ENCODE measurements at regions not wholly inside any gene's neighbourhood (a gene's known extent, or its start where the extent isn't known, plus 50 kb on each side); places are given as distances from the start of the nearest gene placed in this dataset.

GRCh38 chr18:78518805-78519204 is 460.8 kb upstream of the SALL3 start:
- no peak for DNase-seq (ENCODE audit: low read depth)
- TF ChIP-seq CTCF (IDR thresholded peaks at IDR 0.05; ENCODE audit: low read depth, low read length, missing control alignments): no peak
- no peak overlapping the region for H3K4me3 ChIP-seq (ENCODE audit: low read depth, low read length)
- in situ Hi-C loops (cut with HindIII; ENCODE audit: low sequenced_read_pairs): no loop called here

- in situ Hi-C loops (cut with HindIII; ENCODE audit: low sequenced_read_pairs): no loop called here
- no peak for TF ChIP-seq CTCF (IDR thresholded peaks at IDR 0.05; ENCODE audit: low read depth, low read length, missing control alignments)
- H3K4me3 ChIP-seq (ENCODE audit: low read depth, low read length): no peak overlapping the region
- DNase-seq (ENCODE audit: low read depth): no peak
Observed at GRCh38 chr18:78519394-78520062, 460.1 kb upstream of the SALL3 start.

GRCh38 chr18:78521136-78521535 is 458.5 kb upstream of the SALL3 start:
- H3K4me3 ChIP-seq (ENCODE audit: low read depth, low read length): no peak overlapping the region
- no peak for TF ChIP-seq CTCF (IDR thresholded peaks at IDR 0.05; ENCODE audit: low read depth, low read length, missing control alignments)
- in situ Hi-C loops (cut with HindIII; ENCODE audit: low sequenced_read_pairs): no loop called here
- DNase-seq (ENCODE audit: low read depth): no peak

GRCh38 chr18:78521744-78522143 is 457.9 kb upstream of the SALL3 start:
- DNase-seq (ENCODE audit: low read depth): no peak
- in situ Hi-C loops (cut with HindIII; ENCODE audit: low sequenced_read_pairs): no loop called here
- no peak overlapping the region for H3K4me3 ChIP-seq (ENCODE audit: low read depth, low read length)
- no peak for TF ChIP-seq CTCF (IDR thresholded peaks at IDR 0.05; ENCODE audit: low read depth, low read length, missing control alignments)

GRCh38 chr18:78522507-78522906 is 457.1 kb upstream of the SALL3 start:
- no peak for DNase-seq (ENCODE audit: low read depth)
- in situ Hi-C loops (cut with HindIII; ENCODE audit: low sequenced_read_pairs): no loop called here
- TF ChIP-seq CTCF (IDR thresholded peaks at IDR 0.05; ENCODE audit: low read depth, low read length, missing control alignments): no peak
- no peak overlapping the region for H3K4me3 ChIP-seq (ENCODE audit: low read depth, low read length)

GRCh38 chr18:78523850-78524249 is 455.8 kb upstream of the SALL3 start:
- no peak overlapping the region for H3K4me3 ChIP-seq (ENCODE audit: low read depth, low read length)
- in situ Hi-C loops (cut with HindIII; ENCODE audit: low sequenced_read_pairs): no loop called here
- no peak for TF ChIP-seq CTCF (IDR thresholded peaks at IDR 0.05; ENCODE audit: low read depth, low read length, missing control alignments)
- DNase-seq (ENCODE audit: low read depth): no peak

Measured in astrocyte of the cerebellum (primary cell).